ENCODE measurements at regions not wholly inside any gene's neighbourhood (a gene's known extent, or its start where the extent isn't known, plus 50 kb on each side); places are given as distances from the start of the nearest gene placed in this dataset.

DNA sequence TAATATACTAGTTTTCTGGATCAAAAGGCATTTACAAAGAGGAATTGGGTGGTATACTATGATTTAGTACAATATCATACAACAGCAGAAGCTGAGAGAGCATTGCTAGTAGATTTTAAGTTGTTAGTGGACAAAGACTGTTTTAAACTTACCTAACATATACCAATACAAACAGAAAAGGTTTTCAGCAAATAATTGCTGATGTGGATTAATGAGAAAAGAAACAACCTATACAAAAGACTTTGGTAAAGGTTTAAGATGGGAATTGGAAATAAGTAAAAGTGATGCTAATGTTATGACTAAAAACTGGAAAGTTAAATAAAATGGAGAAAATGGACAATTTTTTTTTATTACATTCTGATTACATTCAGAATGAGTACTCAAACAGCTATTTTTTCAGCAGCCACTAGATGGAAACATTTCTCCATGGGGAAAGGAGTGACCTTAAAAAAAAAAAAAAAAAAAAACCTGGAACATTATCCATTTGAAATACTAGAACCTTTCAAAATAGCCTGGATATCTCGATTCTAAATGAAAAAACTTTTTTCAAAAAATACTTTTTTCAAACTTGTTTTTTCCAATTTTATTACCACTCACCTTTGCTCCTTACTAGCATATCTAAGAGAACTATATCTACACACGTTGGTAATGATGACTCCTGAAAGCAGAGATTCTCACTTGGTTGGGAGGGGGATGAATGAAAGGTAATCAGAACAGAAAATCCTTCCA, 55.4 kb downstream of the EPRS1 start:
- TF ChIP-seq, protein P1, sequence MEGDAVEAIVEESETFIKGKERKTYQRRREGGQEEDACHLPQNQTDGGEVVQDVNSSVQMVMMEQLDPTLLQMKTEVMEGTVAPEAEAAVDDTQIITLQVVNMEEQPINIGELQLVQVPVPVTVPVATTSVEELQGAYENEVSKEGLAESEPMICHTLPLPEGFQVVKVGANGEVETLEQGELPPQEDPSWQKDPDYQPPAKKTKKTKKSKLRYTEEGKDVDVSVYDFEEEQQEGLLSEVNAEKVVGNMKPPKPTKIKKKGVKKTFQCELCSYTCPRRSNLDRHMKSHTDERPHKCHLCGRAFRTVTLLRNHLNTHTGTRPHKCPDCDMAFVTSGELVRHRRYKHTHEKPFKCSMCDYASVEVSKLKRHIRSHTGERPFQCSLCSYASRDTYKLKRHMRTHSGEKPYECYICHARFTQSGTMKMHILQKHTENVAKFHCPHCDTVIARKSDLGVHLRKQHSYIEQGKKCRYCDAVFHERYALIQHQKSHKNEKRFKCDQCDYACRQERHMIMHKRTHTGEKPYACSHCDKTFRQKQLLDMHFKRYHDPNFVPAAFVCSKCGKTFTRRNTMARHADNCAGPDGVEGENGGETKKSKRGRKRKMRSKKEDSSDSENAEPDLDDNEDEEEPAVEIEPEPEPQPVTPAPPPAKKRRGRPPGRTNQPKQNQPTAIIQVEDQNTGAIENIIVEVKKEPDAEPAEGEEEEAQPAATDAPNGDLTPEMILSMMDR (conservative IDR thresholded peaks at IDR 0.05; ENCODE audit: low read depth, low read length): peak; percentile 95
- no peak for TF ChIP-seq EZH2 (IDR thresholded peaks at IDR 0.05; ENCODE audit: low read length, unreplicated experiment)
- no peak for TF ChIP-seq EZH2phosphoT487 (IDR thresholded peaks at IDR 0.05; ENCODE audit: borderline replicate concordance, low read length)

All from PC-3 (cell line).